Naive B cell (primary cell): ENCODE measurements at regions not wholly inside any gene's neighbourhood (a gene's known extent, or its start where the extent isn't known, plus 50 kb on each side); places are given as distances from the start of the nearest gene placed in this dataset.
"Not testable (repeated sequence)": the region's sequence is repeated elsewhere in the genome, so short reads cannot be mapped to it uniquely, and the experiment has no call there.

ENCODE experiments used
- ATAC-seq, 2 donors: fragments of 150-1000 bp; cut with Tn5 transposase; 2 replicates each; pipeline ENCODE4 v1.10.0; 2021; ENCODE audit warnings: low read depth in 2 of 2, mild to moderate bottlenecking in 2 of 2, moderate library complexity in 2 of 2
- DNase-seq: peaks from one replicate; pipeline ENCODE4 v3.0.0; 2022
- H3K27ac Mint-ChIP-seq, 6 donors: one replicate each; pipeline ENCODE4 v1.8.0; 2020 to 2022; ENCODE audit warnings: mild to moderate bottlenecking in 6 of 6, mixed read lengths in 6 of 6, moderate library complexity in 5 of 6, inconsistent platforms in 2 of 6
- H3K27me3 Mint-ChIP-seq, 3 donors: one replicate each; pipeline ENCODE4 v1.8.0; 2021 to 2022; ENCODE audit warnings: mixed read lengths in 3 of 3, mild to moderate bottlenecking in 1 of 3
- H3K36me3 Mint-ChIP-seq, 2 donors: one replicate each; pipeline ENCODE4 v1.8.0; 2020 to 2022; ENCODE audit warnings: mixed read lengths in 2 of 2, inconsistent platforms in 1 of 2, mild to moderate bottlenecking in 1 of 2
- H3K4me1 Mint-ChIP-seq, 3 donors: one replicate each; pipeline ENCODE4 v1.8.0; 2020 to 2022; ENCODE audit warnings: mixed read lengths in 3 of 3, inconsistent platforms in 1 of 3, mild to moderate bottlenecking in 1 of 3, moderate library complexity in 1 of 3
- H3K4me3 Mint-ChIP-seq, 8 donors: one replicate each; pipeline ENCODE4 v1.8.0; 2020 to 2022; ENCODE audit warnings: mild to moderate bottlenecking in 8 of 8, mixed read lengths in 8 of 8, moderate library complexity in 8 of 8, inconsistent platforms in 2 of 8
- H3K9me3 Mint-ChIP-seq, 7 donors: one replicate each; pipeline ENCODE4 v1.8.0; 2020 to 2022; ENCODE audit warnings: mixed read lengths in 7 of 7, mild to moderate bottlenecking in 5 of 7, inconsistent platforms in 2 of 7, moderate library complexity in 1 of 7

DNA sequence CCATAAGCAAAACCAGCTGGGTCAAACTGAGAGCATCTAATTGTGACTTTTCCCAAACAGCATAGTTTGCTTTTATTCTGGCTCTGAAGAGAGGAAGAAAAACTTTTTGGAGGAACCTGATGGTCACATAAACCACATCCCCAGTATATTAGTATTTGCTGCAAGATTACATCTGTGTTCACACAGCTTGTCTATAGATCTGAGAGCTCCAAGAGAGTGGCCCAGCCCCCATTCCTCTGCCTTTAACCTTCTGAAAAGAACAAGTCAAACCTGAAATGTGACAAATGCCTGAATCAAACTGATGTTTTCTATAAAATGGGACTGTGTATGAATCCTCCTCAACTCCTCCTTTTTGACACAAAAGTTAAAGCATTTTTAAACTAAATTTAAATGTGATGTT, 435.2 kb downstream of the ZNF479 start:
- H3K27ac Mint-ChIP-seq, ATAC-seq, H3K4me1 Mint-ChIP-seq, DNase-seq, H3K36me3 Mint-ChIP-seq, H3K4me3 Mint-ChIP-seq, H3K27me3 Mint-ChIP-seq: not testable (repeated sequence)
- H3K9me3 Mint-ChIP-seq, result peaks cover 0 to 51% (median 19%) of the 10 kb centered on the region in 7 donors

DNA sequence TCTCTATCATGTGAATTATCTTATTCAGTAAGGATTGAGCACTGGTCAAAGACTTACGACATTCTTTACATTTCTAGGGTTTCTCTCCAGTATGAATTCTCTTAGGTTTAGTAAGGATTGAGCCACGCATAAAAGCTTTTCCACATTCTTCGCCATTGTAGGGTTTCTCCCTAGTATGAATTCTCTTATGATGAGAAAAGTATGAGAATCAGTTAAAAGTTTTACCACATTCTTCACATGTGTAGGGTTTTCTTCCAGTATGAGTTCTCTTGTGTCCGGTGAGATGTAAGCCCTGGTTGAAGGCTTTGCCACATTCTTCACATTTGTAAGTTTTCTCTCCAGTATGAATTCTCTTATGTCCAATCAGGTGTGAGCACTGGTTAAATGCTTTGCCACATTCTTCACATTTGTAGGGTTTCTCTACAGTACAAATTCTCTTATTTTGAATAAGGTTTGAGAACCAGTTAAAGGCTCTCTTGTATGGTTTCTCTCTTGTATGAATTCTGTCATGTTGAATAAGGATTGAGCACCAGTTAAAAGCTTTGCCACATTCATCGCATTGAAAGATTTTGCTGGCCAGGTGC, 445.9 kb downstream of the ZNF479 start:
- no peaks in the 10 kb centered on the region for H3K27me3 Mint-ChIP-seq
- no peak for ATAC-seq
- H3K4me3 Mint-ChIP-seq, result no peak overlapping the region
- H3K4me1 Mint-ChIP-seq, result no peaks in the 10 kb centered on the region
- no peak for DNase-seq
- no peak overlapping the region for H3K27ac Mint-ChIP-seq
- peaks cover 7 to 8% of the 10 kb centered on the region in 2 donors for H3K36me3 Mint-ChIP-seq
- H3K9me3 Mint-ChIP-seq, result peaks cover 3 to 87% (median 58%) of the 10 kb centered on the region in 7 donors

DNA sequence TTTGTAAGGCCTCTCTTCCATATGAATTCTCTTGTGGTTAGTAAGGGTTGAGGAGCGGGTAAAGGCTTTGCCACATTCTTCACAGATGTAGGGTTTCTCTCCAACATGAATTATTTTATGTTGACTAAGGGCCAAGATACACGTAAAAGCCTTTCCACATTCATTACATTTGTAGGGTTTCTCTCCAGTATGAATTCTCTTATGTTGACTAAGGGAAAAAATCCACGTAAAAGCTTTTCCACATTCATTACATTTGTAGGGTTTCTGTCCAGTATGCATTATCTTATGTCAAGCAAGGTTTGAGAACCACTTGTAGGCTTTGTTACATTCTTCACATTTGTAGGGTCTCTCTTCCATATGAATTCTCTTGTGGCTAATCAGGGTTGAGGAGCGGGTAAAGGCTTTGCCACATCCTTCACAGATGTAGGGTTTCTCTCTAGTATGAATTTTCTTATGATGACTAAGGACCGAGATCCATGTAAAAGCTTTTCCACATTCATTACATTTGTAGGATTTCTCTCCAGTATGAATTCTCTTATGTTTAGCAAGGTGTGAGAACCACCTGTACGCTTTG, 493.0 kb downstream of the ZNF479 start:
- DNase-seq, result no peak
- H3K36me3 Mint-ChIP-seq, result peaks cover 4 to 40% of the 10 kb centered on the region in 2 donors

DNA sequence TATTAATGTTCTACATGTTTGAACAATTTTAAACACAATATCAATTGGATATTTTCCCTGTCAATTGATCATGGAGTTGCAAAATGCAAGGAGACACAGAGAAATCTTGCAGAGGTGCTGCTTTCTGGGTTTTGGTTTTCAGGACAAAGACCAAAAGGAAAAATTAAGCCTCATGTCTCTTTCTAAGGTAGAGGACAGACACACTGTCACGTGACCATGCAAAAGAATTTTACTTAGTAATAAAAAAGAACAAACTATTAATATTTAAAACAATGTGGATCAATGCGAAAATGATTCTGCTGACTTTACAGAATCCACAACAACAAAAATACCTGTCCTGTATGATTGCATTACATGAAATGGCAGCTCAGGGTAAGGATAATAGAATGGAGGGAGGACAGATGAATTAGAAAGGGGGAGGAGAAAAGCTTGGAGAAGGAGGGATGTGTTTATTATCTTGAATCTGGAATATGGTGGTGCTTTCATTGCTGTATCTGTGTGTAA, 493.7 kb upstream of the NUPR2 start:
- no peak for DNase-seq
- Mint-ChIP-seq H3K4me3 (no peak overlapping the region), H3K4me1 (no peaks in the 10 kb centered on the region), H3K9me3 (peaks cover 10 to 42% (median 25%) of the 10 kb centered on the region in 7 donors), H3K27ac (no peak overlapping the region), H3K36me3 (peaks cover 0 to 6% of the 10 kb centered on the region in 2 donors), H3K27me3 (no peaks in the 10 kb centered on the region)
- ATAC-seq, result no peak

More for the DNA sequence above, 493.0 kb downstream of the ZNF479 start:
- H3K27ac Mint-ChIP-seq, result no peak overlapping the region
- H3K27me3 Mint-ChIP-seq, result no peaks in the 10 kb centered on the region
- H3K4me3 Mint-ChIP-seq, result no peak overlapping the region
- ATAC-seq, result no peak
- H3K9me3 Mint-ChIP-seq, result peaks cover 29 to 83% (median 63%) of the 10 kb centered on the region in 7 donors
- no peaks in the 10 kb centered on the region for H3K4me1 Mint-ChIP-seq

DNA sequence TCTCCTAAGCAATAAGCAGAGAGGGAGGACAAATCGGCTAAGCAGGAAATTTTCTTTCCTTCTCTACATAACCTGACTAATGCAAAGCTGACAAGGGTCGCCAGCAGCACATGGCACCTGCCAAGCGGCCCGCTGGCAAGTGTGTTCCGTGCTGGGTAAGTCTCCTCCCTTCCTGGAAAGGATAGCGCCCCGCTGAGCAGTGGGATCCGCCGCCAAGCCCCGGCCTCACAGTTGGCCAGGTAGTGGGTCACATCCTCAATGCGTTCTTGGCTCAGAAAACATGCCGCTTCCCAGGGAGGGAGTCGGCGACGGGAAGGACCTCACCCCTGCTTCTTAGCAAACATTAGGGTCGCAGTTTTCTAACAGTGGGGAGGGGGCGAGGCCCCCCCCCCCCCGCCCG, 488.9 kb upstream of the NUPR2 start:
- no peak for DNase-seq
- ATAC-seq, result no peak
- Mint-ChIP-seq H3K4me1 (no peaks in the 10 kb centered on the region), H3K4me3 (no peak overlapping the region), H3K36me3 (peaks cover 3 to 6% of the 10 kb centered on the region in 2 donors), H3K27ac (no peak overlapping the region), H3K27me3 (no peaks in the 10 kb centered on the region), H3K9me3 (peaks cover 18 to 43% (median 23%) of the 10 kb centered on the region in 7 donors)

DNA sequence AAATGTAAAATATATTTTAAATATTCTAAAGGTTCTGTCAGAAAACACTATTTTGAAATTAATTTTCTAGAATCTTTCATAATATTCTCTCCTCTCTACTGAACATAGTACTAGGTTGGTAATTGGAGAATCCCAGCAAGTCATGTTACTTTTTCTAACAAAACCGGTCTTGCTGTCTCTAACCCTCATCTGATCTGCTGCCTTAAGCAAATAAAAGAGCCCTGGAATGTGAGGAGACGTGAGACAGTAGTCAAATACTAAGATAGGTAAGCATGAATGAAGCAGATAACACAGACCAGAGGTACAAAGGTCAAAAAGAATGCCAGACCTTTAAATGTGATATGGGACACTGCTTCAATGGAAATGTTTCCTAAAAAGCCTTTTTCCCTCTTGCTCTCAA, 462.4 kb upstream of the NUPR2 start:
- Mint-ChIP-seq H3K4me1 (no peaks in the 10 kb centered on the region), H3K4me3 (no peak overlapping the region), H3K9me3 (peaks cover 4 to 46% (median 21%) of the 10 kb centered on the region in 7 donors), H3K27ac (no peak overlapping the region), H3K27me3 (no peaks in the 10 kb centered on the region), H3K36me3 (no peaks in the 10 kb centered on the region)
- DNase-seq, result no peak
- ATAC-seq, result no peak

DNA sequence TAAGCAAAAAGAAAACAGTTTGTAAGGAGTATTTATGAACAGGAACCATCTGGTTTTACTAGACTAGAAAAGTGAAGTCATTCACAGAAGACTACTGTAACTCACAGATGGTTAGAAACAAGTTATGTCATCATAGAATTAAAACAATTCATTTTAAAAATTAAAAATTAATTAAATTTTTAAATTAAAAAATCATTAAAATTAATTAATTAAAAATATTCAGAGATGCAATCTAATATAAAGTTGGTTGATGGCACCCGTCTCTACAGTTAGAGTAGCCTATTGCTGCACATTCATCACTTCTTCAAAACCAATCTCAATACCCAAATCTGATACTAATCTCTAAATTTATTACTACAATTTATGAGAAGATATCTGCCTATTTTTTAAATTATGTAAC, 454.8 kb upstream of the NUPR2 start:
- Mint-ChIP-seq H3K27me3 (no peaks in the 10 kb centered on the region), H3K9me3 (peaks cover 5 to 32% (median 17%) of the 10 kb centered on the region in 7 donors), H3K4me3 (no peak overlapping the region), H3K27ac (no peak overlapping the region), H3K36me3 (no peaks in the 10 kb centered on the region), H3K4me1 (no peaks in the 10 kb centered on the region)
- DNase-seq (no peak), ATAC-seq (no peak)

DNA sequence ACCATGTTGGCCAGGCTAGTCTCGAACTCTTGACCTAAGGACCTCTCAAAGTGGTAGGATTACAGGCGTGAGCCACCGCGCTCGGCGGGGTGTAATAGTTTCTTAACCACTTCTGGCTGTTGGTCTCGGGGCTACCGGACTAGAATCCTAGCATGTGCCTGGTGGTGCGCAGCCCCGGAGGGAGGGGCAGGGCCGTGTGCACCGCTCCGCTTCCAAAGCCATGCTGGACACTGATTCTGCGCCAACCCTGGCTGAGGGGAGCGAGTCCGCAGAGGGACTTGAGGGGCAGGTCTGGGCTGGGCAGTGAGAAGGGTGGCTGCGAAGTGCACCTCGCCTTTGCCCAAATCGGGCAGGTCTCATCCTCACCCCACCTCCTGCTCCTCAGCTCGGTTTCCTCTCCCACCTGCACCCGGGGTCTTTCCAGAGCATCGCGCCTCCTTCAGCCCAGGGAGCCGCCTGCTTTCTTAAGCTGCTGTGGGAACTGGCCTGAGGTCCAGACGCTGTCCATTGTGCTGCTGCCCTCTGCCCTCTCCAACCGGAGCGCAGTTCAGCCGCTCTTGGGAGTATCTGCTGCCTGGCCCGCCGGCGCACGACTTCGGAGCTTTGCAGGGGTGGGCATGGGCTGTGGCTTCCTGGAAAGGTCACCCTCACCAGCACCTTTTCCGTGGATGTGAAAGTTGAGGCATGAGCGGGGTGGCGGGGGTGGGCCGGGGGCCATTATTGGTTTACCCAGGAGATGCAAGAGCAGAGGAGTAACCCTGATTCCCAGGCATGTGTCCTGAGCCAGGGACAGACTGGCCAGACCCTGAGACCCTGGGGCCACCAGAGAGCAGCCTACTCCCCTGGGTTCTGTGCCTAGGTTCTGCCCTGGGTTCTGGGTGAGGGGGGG, 422.6 kb upstream of the NUPR2 start:
- Mint-ChIP-seq H3K36me3 (peaks cover 0 to 22% of the 10 kb centered on the region in 2 donors), H3K27ac (no peak overlapping the region), H3K27me3 (no peaks in the 10 kb centered on the region), H3K9me3 (peaks cover 15 to 38% (median 24%) of the 10 kb centered on the region in 7 donors), H3K4me3 (no peak overlapping the region), H3K4me1 (peaks cover 0 to 4% (median 0%) of the 10 kb centered on the region in 3 donors)
- no peak for DNase-seq
- ATAC-seq, result no peak

DNA sequence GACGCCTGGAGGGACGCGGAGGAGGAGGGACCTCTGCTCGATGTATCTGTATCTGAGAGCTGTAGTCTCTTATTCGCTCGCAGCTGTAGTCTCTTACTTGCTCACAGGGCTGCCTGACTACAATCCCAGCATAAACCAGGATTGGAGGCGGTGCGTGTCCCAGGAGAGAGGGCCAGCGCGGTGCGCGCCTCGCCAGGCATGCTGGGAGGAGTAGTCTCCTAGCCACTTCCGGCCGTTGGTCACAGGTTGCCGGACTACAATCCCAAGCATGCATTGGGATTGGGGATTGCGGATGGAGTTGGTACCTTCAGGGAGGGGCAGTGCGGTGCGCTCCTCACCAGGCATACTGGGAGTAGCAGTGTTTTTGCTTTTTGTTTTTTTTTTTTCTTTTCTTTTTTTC, 421.7 kb upstream of the NUPR2 start:
- H3K4me1 Mint-ChIP-seq, result peaks cover 0 to 4% (median 0%) of the 10 kb centered on the region in 3 donors
- H3K36me3 Mint-ChIP-seq, result peaks cover 0 to 22% of the 10 kb centered on the region in 2 donors
- H3K27ac Mint-ChIP-seq, result no peak overlapping the region
- no peak overlapping the region for H3K4me3 Mint-ChIP-seq
- ATAC-seq (no peak), DNase-seq (no peak)
- H3K9me3 Mint-ChIP-seq, result peaks cover 15 to 38% (median 24%) of the 10 kb centered on the region in 7 donors
- no peaks in the 10 kb centered on the region for H3K27me3 Mint-ChIP-seq

DNA sequence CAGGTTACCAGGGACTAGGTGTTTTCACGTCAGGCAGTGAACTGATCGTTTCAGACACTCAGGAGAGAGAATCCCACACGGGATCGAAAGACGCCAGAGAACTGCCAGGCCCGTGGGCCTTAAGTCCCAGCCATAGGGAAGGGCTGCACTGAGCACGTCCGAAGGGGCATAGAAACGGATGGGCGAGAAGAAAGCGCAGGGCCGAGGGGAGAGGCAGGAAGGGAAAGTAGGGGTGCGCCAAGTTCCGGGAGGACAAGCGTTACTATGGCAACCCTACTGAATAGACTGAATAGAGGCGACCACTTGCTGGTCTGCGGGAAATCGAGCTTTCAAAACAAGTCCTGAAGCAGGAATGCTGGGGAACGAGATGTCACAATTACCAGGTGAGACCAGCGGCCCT, 421.3 kb upstream of the NUPR2 start:
- no peak overlapping the region for H3K4me3 Mint-ChIP-seq
- H3K9me3 Mint-ChIP-seq, result peaks cover 13 to 38% (median 22%) of the 10 kb centered on the region in 7 donors
- ATAC-seq, result no peak
- H3K36me3 Mint-ChIP-seq, result peaks cover 0 to 21% of the 10 kb centered on the region in 2 donors
- no peaks in the 10 kb centered on the region for H3K27me3 Mint-ChIP-seq
- no peak overlapping the region for H3K27ac Mint-ChIP-seq
- no peak for DNase-seq
- peaks cover 0 to 4% (median 0%) of the 10 kb centered on the region in 3 donors for H3K4me1 Mint-ChIP-seq

DNA sequence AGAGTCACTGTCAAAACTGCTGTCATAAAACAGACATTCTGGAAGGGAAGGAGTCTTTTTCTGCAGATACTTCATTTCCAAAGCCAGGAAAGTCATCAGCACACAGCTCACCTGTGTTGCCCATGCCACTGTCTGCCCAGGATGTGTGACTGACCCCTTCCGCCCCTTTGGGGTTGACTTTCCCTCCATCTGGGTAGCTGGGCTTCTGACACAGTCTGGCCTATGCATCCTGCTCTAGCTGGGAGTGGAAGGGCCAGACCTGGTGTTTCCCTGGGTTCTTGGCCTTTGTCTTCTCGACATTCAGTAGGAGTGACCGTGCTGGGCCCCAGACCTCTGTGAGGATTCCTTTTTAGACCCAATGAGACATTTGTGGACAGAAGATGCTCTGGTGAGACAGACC, 378.9 kb upstream of the NUPR2 start:
- no peaks in the 10 kb centered on the region for H3K27me3 Mint-ChIP-seq
- no peak overlapping the region for H3K4me3 Mint-ChIP-seq
- no peaks in the 10 kb centered on the region for H3K4me1 Mint-ChIP-seq
- H3K36me3 Mint-ChIP-seq, result no peaks in the 10 kb centered on the region
- H3K27ac Mint-ChIP-seq, result no peak overlapping the region
- no peak for ATAC-seq
- no peak for DNase-seq
- H3K9me3 Mint-ChIP-seq, result peaks cover 7 to 55% (median 29%) of the 10 kb centered on the region in 7 donors

DNA sequence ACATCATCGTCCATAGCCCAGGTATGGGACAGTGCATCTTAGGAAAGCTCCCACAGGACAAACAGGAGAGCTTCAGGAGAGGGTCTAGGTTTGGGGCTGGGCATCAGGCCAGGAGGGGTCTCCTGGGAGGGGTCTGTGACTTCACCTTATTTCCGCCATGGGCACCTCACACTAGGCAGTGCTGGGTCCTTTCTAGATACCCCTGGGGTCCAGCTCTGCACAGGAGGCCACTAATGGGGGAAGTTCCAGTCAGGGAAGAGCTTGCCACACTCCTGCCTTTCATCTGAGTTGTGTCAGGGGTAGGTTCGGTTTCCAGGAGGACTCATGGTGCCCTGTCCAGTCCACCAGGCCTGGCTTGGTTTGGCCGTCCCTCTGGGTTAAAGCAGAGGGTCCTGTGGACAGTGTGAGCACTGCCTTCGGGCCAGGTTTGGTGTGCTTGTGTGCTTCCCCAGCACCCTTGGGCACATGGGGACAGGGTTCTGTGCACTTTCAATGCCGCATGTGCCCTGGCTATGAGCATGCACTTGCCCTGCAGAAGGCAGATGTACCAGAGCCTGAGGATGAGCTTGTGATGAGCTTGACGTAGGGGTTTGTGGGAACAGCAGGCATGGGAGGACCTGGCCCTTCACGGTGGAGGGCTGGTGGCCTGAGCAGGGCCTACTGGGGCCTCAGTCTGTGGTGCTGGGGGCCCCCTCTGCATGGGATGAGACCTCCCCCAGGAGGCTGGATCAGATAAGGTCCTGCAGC, 377.7 kb upstream of the NUPR2 start:
- DNase-seq (no peak), ATAC-seq (no peak)
- H3K27me3 Mint-ChIP-seq, result no peaks in the 10 kb centered on the region
- no peak overlapping the region for H3K4me3 Mint-ChIP-seq
- H3K9me3 Mint-ChIP-seq, result peaks cover 6 to 46% (median 26%) of the 10 kb centered on the region in 7 donors
- peaks cover 2 to 3% of the 10 kb centered on the region in 2 donors for H3K36me3 Mint-ChIP-seq
- no peaks in the 10 kb centered on the region for H3K4me1 Mint-ChIP-seq
- H3K27ac Mint-ChIP-seq, result no peak overlapping the region

DNA sequence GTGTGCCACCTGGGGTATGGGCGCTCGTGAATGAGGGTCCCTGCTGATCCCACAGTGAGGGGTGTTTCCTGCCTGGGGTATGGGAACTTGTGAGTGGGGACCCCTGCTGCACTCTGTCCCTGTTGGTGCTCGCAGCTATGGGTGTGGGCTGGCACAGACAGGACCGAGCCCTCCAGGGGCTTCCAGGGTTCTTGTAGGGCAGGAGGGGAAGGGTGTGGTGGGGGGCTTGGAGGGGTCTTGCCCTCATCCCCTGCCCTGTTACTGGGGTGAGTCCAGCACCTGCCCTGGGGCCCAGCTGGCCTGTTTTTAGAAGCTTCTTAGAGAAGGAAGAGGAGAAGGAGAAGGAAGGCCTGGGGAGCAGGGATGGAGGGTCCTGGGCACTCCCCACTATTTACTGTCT, 377.0 kb upstream of the NUPR2 start:
- Mint-ChIP-seq H3K4me1 (no peaks in the 10 kb centered on the region), H3K27me3 (no peaks in the 10 kb centered on the region), H3K27ac (no peak overlapping the region), H3K9me3 (peaks cover 9 to 48% (median 27%) of the 10 kb centered on the region in 7 donors), H3K36me3 (peaks cover 5 to 9% of the 10 kb centered on the region in 2 donors), H3K4me3 (no peak overlapping the region)
- ATAC-seq, result no peak
- no peak for DNase-seq
